Common myeloid progenitor, CD34-positive (primary cell): ENCODE measurements at regions not wholly inside any gene's neighbourhood (a gene's known extent, or its start where the extent isn't known, plus 50 kb on each side); places are given as distances from the start of the nearest gene placed in this dataset.
"Not testable (repeated sequence)": the region's sequence is repeated elsewhere in the genome, so short reads cannot be mapped to it uniquely, and the experiment has no call there.

Source experiments
- CTCF ChIA-PET: fragments of 350-600 bp; sonication (Branson Sonifier 250); formaldehyde crosslinking; loops from one replicate; lab custom pipeline; 2021; ENCODE audit warnings: antibody characterized with exemption; lab: Charles Lee
- POLR2A ChIA-PET: fragments of 350-600 bp; sonication (Branson Sonifier 250); formaldehyde crosslinking; loops from one replicate; lab custom pipeline; 2021; ENCODE audit warnings: antibody characterized with exemption; lab: Charles Lee
- DNase-seq, 3 donors: peaks; one replicate each; pipeline versions ENCODE4 v3.0.0 to v3.0.0-alpha.2; 2013
- H3K27ac ChIP-seq, 2 experiments: 1 replicate in 1 of 2; 2 replicates in 1 of 2; pipeline ENCODE4 v1.7.0; 2013; ENCODE audit warnings: inconsistent platforms in 2 of 2, low read length in 2 of 2, mild to moderate bottlenecking in 2 of 2, low read depth in 1 of 2, moderate library complexity in 1 of 2; ENCODE audit not compliant: severe bottlenecking in 2 of 2, insufficient read depth in 1 of 2, poor library complexity in 1 of 2
- H3K27me3 ChIP-seq, 5 experiments: replicated peaks in 2 of 5; 1 replicate in 3 of 5; 2 replicates in 2 of 5; pipeline versions ENCODE4 v1.6.1 to v1.7.0; 2013; ENCODE audit warnings: low read length in 4 of 5, mild to moderate bottlenecking in 2 of 5, moderate library complexity in 2 of 5, inconsistent platforms in 1 of 5; ENCODE audit not compliant: insufficient read depth in 5 of 5, control insufficient read depth in 4 of 5
- H3K36me3 ChIP-seq, 4 experiments: 1 replicate in 2 of 4; 2 replicates in 2 of 4; pipeline versions ENCODE4 v1.6.1 to v1.7.0; 2013; ENCODE audit warnings: low read length in 3 of 4, control low read depth in 1 of 4, mild to moderate bottlenecking in 1 of 4; ENCODE audit not compliant: control insufficient read depth in 4 of 4, insufficient read depth in 4 of 4
- H3K4me1 ChIP-seq, 4 experiments: 1 replicate in 3 of 4; 2 replicates in 1 of 4; pipeline versions ENCODE4 v1.6.1 to v1.7.1; 2013; ENCODE audit warnings: low read length in 3 of 4, mild to moderate bottlenecking in 3 of 4, control low read depth in 1 of 4, inconsistent platforms in 1 of 4, moderate library complexity in 1 of 4; ENCODE audit not compliant: control insufficient read depth in 4 of 4, insufficient read depth in 4 of 4; ENCODE audit errors: control extremely low read depth in 1 of 4
- H3K4me3 ChIP-seq, 7 experiments: 1 replicate in 4 of 7; 2 replicates in 3 of 7; pipeline versions ENCODE4 v1.5.1 to v1.7.0; 2013; ENCODE audit warnings: mild to moderate bottlenecking in 7 of 7, low read length in 6 of 7, moderate library complexity in 6 of 7, inconsistent platforms in 2 of 7, low read depth in 2 of 7, control low read depth in 1 of 7; ENCODE audit not compliant: insufficient read depth in 4 of 7, control insufficient read depth in 1 of 7; ENCODE audit errors: extremely low read depth in 1 of 7
- H3K9me3 ChIP-seq, 5 experiments: 1 replicate in 4 of 5; 2 replicates in 1 of 5; pipeline versions ENCODE4 v1.6.1 to v1.7.1; 2013; ENCODE audit warnings: low read length in 4 of 5, mild to moderate bottlenecking in 2 of 5, inconsistent platforms in 1 of 5, low read depth in 1 of 5, moderate library complexity in 1 of 5; ENCODE audit not compliant: control insufficient read depth in 4 of 5, insufficient read depth in 2 of 5; ENCODE audit errors: control extremely low read depth in 1 of 5
- WGBS: methylation state at CpG from one replicate; pipeline ENCODE4 v1.1.5; 2013; ENCODE audit not compliant: insufficient coverage; 5-methylcytosine and 5-hydroxymethylcytosine counted together

GRCh38 chr2:110384109-110384735, 88.4 kb downstream of the LIMS4 start:
- H3K4me3 ChIP-seq, DNase-seq, POLR2A ChIA-PET, H3K36me3 ChIP-seq, H3K27ac ChIP-seq, CTCF ChIA-PET, H3K4me1 ChIP-seq, H3K27me3 ChIP-seq, H3K9me3 ChIP-seq: not testable (repeated sequence)
- WGBS, result no CpG with 5 or more reads among the region's 50 CpGs

DNA sequence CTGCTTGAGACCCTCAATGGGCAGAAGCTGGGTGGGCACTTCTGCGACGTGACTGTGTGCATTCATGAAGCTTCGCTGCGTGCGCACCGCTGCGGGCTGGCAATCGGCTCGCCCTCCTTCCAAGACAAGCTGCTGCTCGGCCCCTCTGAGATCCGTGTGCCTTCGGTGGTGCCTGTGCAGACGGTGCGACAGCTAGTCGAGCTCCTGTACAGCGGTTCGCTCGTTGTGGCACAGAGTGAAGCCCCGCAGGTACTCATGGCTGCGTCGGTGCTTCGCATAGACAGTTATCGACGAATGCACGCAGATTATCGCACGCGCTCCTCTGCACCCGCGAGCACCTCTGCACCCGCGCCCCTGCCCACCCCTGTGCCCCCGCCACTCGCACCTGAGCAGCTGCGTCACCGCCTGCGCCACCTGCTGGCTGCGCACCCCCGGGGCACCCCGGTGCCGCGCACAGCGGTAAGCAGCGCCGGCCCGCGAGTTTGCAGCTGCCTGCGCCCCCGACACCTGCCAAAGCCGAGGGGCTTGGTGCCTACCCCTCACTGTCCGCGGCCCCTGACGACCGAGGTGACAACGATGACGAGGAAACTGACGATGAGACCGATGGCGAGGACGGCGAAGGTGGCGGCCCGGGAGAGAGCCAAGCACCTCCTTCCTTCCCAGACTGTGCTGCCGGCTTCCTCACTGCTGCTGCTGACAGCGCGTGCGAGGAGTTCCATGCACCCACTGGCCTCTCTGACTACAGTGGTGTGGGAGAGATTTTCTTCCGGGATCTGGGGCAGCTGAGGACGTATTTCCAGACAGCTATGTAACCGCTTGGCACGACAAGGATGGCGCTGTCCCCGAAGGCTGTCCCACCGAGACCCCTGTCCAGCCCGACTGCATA, 89.2 kb downstream of the LIMS4 start:
- CTCF ChIA-PET, POLR2A ChIA-PET, H3K4me1 ChIP-seq, H3K36me3 ChIP-seq, H3K4me3 ChIP-seq, DNase-seq, H3K27ac ChIP-seq, H3K9me3 ChIP-seq, H3K27me3 ChIP-seq: not testable (repeated sequence)
- WGBS, result no CpG with 5 or more reads among the region's 75 CpGs

DNA sequence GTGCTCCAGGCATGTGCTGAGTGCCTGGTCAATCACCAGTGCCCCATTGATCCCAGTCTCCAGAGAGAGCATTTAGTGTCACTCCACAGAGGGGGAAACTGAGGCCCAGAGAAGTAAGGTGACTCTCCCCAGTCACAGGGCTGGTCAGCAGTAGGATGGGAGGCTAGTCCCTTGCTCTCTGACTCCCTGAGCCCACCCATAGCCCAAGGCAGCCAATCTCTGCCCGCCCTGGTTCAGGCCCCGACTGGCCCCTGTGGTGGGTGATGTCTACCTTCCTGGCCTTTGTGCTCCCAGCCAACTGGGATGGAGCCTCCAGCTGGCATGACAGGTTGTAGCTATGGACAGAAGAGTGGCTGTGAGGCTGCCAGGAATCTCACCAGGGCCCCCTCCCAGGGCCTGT, 99.1 kb downstream of the LIMS4 start:
- H3K27me3 ChIP-seq, DNase-seq, H3K4me1 ChIP-seq, H3K9me3 ChIP-seq, H3K27ac ChIP-seq, POLR2A ChIA-PET, H3K4me3 ChIP-seq, CTCF ChIA-PET, H3K36me3 ChIP-seq: not testable (repeated sequence)
- no CpG with 5 or more reads among the region's 2 CpGs for WGBS

GRCh38 chr2:110371633-110372032, 101.0 kb downstream of the LIMS4 start:
- H3K4me1 ChIP-seq, POLR2A ChIA-PET, H3K27ac ChIP-seq, H3K4me3 ChIP-seq, DNase-seq, CTCF ChIA-PET, H3K27me3 ChIP-seq, H3K36me3 ChIP-seq, H3K9me3 ChIP-seq: not testable (repeated sequence)
- WGBS, result no CpG with 5 or more reads among the region's 2 CpGs

DNA sequence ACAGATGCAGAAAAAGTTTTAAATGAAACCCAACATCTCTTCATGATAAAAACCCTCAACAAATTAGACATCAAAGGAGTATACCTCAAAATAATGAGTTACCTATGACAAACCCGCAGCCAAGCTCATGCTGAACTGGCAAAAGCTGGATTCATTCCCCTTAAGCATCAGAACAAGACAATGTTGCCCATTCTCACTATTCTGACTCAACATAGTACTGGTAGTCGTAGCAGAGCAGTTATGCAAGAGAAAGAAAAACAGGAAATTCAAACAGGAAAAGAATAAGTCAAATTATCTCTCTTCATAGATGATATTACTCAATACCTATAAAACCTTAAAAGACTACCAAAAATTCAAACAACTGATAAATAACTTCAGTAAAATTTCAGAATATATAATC, 115.0 kb downstream of the LIMS4 start:
- H3K4me3 ChIP-seq, H3K4me1 ChIP-seq, H3K27me3 ChIP-seq, H3K36me3 ChIP-seq, H3K9me3 ChIP-seq, H3K27ac ChIP-seq, POLR2A ChIA-PET, CTCF ChIA-PET, DNase-seq: not testable (repeated sequence)
- WGBS, result no CpG with 5 or more reads among the region's 2 CpGs

GRCh38 chr2:110354294-110355018, 118.2 kb downstream of the LIMS4 start:
- no CpG with 5 or more reads among the region's 5 CpGs for WGBS
- H3K27ac ChIP-seq, DNase-seq, H3K4me1 ChIP-seq, H3K36me3 ChIP-seq, POLR2A ChIA-PET, CTCF ChIA-PET, H3K27me3 ChIP-seq, H3K4me3 ChIP-seq, H3K9me3 ChIP-seq: not testable (repeated sequence)

- POLR2A ChIA-PET, CTCF ChIA-PET, DNase-seq, H3K27me3 ChIP-seq, H3K4me1 ChIP-seq, H3K9me3 ChIP-seq, H3K36me3 ChIP-seq, H3K27ac ChIP-seq, H3K4me3 ChIP-seq: not testable (repeated sequence)
Measured at GRCh38 chr2:110350718-110351117, 121.9 kb downstream of the LIMS4 start.
